Skeletal muscle satellite cell (primary cell): ENCODE measurements at regions not wholly inside any gene's neighbourhood (a gene's known extent, or its start where the extent isn't known, plus 50 kb on each side); places are given as distances from the start of the nearest gene placed in this dataset.

Experiments
- H3K27me3 ChIP-seq: 2 replicates; pipeline ENCODE4 v1.7.0; 2013; ENCODE audit warnings: low read length; ENCODE audit not compliant: control insufficient read depth, insufficient read depth
- H3K36me3 ChIP-seq: 2 replicates; pipeline ENCODE4 v1.7.0; 2013; ENCODE audit warnings: mild to moderate bottlenecking, control low read depth, low read length; ENCODE audit not compliant: insufficient read depth
- H3K4me1 ChIP-seq: 2 replicates; pipeline ENCODE4 v1.7.0; 2013; ENCODE audit warnings: low read length; ENCODE audit not compliant: control insufficient read depth, insufficient read depth
- H3K4me2 ChIP-seq: 2 replicates; pipeline ENCODE4 v1.7.0; 2013; ENCODE audit warnings: mild to moderate bottlenecking, low read length
- H3K4me3 ChIP-seq: 2 replicates; pipeline ENCODE4 v1.7.0; 2013; ENCODE audit warnings: low read length
- H3K9ac ChIP-seq: 2 replicates; pipeline ENCODE4 v1.7.0; 2013; ENCODE audit warnings: mild to moderate bottlenecking, low read depth, low read length, moderate library complexity
- H3K9me3 ChIP-seq: replicated peaks from 2 replicates; pipeline ENCODE4 v1.7.0; 2013; ENCODE audit warnings: mild to moderate bottlenecking, control low read depth, low read length

DNA sequence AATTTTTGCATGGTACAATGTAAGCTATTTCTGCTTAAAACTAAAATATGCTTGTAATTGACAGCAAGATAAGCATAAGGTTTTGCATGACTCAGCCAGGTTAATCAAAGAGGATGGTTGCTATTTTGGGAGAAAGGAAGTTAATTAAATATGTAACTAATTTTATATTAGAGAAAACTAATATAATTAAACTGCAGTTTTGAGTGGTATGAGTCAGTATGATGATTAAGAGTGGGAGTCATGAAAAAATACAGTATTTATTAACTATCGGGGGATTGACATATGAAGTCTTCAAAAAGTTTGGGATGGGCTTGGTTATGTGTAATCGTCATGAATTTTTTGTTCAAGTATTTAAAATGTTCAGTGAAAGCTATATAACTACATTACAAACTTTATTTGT is 54.0 kb upstream of the CDK20 start:
- Histone ChIP-seq H3K27me3 (no peaks in the 10 kb centered on the region), H3K9me3 (no peaks in the 10 kb centered on the region), H3K4me3 (no peak overlapping the region), H3K4me1 (no peaks in the 10 kb centered on the region), H3K4me2 (no peak overlapping the region), H3K9ac (no peak overlapping the region), H3K36me3 (no peaks in the 10 kb centered on the region)

DNA sequence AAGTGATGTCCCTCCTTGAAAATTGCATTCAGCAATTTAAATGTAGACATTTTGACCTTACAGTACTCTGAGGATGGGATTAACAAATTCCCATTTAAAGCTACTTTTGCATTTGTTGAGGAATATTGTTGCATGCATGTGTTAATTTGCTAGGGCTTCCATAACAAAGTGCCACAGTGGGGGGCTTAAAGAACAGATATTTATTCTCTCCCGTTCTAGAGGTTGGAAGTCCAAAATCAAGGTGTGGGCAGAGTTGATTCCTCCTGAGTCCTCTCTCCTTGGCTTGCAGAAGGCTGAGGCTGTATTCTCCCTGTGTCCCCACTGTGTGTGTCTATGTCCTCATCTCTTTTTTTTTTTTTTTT is 51.8 kb upstream of the CDK20 start:
- no peaks in the 10 kb centered on the region for H3K27me3 ChIP-seq
- no peak overlapping the region for H3K4me2 ChIP-seq
- no peaks in the 10 kb centered on the region for H3K36me3 ChIP-seq
- H3K4me3 ChIP-seq: no peak overlapping the region
- no peaks in the 10 kb centered on the region for H3K4me1 ChIP-seq
- no peaks in the 10 kb centered on the region for H3K9me3 ChIP-seq
- H3K9ac ChIP-seq: no peak overlapping the region

DNA sequence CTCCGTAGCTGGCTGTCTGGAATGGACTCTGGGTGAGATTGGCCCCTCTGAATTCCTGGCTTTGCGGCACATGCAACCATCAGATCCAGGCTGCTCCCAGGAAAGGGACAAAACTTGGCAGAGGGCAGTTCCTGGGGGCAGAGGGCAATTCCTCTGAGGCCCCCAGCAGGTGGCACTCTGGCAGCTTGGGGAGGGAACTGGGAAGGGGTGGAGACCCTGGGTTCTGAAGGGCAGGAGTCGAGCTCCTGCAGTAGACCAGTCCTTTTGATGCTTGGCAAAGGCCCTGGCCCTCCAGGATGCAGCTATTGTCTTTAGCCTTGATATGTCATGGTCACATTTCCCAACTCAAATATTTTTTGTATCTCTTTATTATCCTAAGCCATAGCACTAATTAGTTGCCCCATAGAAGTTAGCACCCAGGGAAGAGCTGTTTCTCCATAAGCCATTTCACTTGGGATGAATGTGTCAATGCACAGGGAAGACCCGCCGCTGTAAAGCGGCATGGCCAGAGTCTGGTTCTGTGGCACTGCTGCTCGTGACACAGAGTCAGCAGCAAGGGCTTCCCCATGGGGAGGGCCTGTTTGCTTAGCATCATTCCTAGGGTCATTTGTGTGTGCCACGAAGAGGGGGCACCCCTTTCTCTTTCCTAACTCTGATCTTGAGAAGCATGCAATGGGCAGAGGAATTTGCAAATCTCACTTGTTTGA is 51.2 kb upstream of the CDK20 start:
- H3K4me3 ChIP-seq: no peak overlapping the region

DNA sequence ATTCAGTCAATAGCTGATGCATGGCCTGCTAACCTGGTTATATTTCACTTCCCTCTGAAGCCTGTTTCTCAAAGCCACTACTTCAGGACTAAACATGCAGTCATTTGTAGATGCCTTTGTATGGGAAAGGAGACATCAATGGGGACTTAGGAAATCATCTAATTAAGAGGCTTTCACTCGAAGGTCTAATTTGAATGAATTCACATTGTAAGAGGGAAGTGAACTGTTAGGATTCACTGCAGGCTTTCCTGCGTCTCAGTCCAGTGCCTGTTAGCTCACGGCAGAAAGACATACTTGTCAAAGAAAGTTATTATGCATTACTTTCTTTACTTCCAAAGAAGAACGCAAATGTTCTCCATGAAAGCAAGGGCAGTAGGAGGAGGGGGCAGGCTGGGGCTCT is 50.6 kb upstream of the CDK20 start:
- Histone ChIP-seq H3K4me2 (no peak overlapping the region), H3K27me3 (no peaks in the 10 kb centered on the region)

More for the DNA sequence above, 51.2 kb upstream of the CDK20 start:
- H3K9me3 ChIP-seq: no peaks in the 10 kb centered on the region
- no peaks in the 10 kb centered on the region for H3K4me1 ChIP-seq
- no peak overlapping the region for H3K4me2 ChIP-seq
- no peaks in the 10 kb centered on the region for H3K36me3 ChIP-seq
- no peaks in the 10 kb centered on the region for H3K27me3 ChIP-seq
- H3K9ac ChIP-seq: no peak overlapping the region

More for the DNA sequence above, 50.6 kb upstream of the CDK20 start:
- H3K9ac ChIP-seq: no peak overlapping the region
- no peak overlapping the region for H3K4me3 ChIP-seq
- no peaks in the 10 kb centered on the region for H3K36me3 ChIP-seq
- H3K4me1 ChIP-seq: no peaks in the 10 kb centered on the region
- H3K9me3 ChIP-seq: no peaks in the 10 kb centered on the region
